ENCODE measurements at regions not wholly inside any gene's neighbourhood (a gene's known extent, or its start where the extent isn't known, plus 50 kb on each side); places are given as distances from the start of the nearest gene placed in this dataset.

DNA sequence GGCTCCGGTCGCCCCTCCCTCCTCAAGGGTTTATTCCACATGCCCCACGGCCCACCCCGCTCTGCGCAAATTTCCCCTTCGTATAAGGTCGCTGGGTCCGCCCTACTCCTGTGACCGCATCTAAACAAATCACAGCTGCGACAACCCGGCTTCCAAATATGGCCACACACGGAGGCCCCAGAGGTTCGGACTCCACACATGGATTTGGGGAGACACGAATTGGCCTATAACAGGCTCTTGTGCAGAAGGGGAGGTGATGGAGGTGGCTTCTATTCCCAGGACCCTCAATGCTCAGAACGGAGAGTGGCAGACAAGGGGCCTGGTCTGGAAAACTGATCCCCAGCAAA is 90.1 kb downstream of the FOXL3 start:
- H3K36me3 ChIP-seq (ENCODE audit: control insufficient read depth in 1 of 2, insufficient read depth in 2 of 2, low read length in 2 of 2), result no peaks in the 10 kb centered on the region
- peaks cover 6 to 20% of the 10 kb centered on the region in 2 donors for H3K9me3 ChIP-seq (ENCODE audit: control insufficient read depth in 1 of 2, low read length in 2 of 2)
- H3K4me3 ChIP-seq (ENCODE audit: low read depth in 1 of 2, low read length in 2 of 2), result peak overlapping the region in 1 of 2 donors; percentile 52
- H3K4me1 ChIP-seq (ENCODE audit: control insufficient read depth in 1 of 2, insufficient read depth in 2 of 2, low read length in 2 of 2), result peaks cover 0 to 22% of the 10 kb centered on the region in 2 donors
- no peak overlapping the region for H3K27ac ChIP-seq (ENCODE audit: low read length)
- no peaks in the 10 kb centered on the region for H3K27me3 ChIP-seq (ENCODE audit: low read depth, low read length)

DNA sequence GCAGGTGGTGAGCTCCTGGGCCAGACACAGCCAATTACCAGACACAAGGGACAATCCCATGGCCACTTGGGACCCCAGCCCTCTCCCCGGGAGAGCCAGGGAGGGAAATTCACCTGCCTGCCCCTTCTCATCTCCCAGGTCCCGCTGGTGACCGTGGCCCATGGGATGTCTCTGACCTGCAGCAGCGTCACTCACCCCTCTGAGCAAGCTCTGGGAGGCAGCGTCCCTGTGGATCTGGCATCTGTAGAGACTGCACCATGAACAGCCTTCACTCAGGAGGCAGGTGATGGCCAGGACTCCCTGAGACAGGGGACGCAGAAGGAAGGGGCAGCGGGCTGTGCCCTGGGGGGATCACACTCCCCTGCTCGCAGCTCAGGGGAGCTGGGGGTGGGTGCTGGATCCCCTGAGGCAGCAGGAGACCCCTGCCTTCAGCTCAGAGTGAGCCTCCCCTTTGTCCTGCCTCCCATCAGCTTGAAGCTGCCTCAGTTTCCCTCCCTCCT is 90.8 kb downstream of the FOXL3 start:
- Histone ChIP-seq H3K36me3 (ENCODE audit: control insufficient read depth in 1 of 2, insufficient read depth in 2 of 2, low read length in 2 of 2) (no peaks in the 10 kb centered on the region), H3K9me3 (ENCODE audit: control insufficient read depth in 1 of 2, low read length in 2 of 2) (peaks cover 6 to 25% of the 10 kb centered on the region in 2 donors), H3K4me1 (ENCODE audit: control insufficient read depth in 1 of 2, insufficient read depth in 2 of 2, low read length in 2 of 2) (peaks cover 0 to 22% of the 10 kb centered on the region in 2 donors), H3K27ac (ENCODE audit: low read length) (no peak overlapping the region), H3K27me3 (ENCODE audit: low read depth, low read length) (no peaks in the 10 kb centered on the region), H3K4me3 (ENCODE audit: low read depth in 1 of 2, low read length in 2 of 2) (no peak overlapping the region)

DNA sequence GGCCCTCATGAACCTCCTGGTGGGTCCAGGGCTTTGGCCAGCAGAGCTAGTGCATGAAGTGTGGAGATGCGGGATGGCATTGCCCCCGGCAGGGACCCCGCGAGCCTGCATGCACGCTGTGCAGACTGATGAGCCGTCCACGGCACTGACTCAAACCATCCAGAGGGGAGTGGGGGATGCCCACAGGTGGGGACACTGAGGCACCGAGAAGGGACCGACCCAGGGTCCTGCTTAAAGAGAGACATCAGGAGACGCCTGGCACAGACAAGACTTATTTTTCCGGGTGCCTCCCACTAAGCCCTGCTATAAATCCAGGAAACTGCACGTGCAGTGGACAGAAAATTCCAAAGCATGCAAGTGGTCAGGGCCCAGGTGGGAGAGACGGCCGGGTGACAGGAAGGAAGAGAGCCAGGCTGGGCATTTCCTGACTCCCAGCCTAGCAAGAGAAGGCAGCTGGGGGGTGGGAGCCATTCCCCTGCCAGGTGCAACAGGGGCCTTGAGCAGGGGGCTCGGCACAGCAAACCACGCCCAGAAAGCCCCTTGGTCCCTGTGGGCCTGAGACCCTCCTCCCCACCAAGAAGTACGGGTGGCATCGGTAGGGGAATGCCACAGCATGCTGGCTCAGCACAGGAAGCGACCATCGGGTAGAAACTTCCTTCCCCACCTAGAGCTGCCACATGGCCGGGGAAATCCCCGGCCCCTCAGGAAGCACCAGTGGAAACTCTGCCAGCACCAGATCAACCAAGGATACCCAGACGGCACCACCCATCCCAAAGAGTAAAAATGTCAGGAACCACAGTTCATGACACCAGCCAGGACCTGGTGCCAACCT is 91.5 kb downstream of the FOXL3 start:
- H3K9me3 ChIP-seq (ENCODE audit: control insufficient read depth in 1 of 2, low read length in 2 of 2), result peaks cover 6 to 27% of the 10 kb centered on the region in 2 donors
- no peak overlapping the region for H3K4me3 ChIP-seq (ENCODE audit: low read depth in 1 of 2, low read length in 2 of 2)
- H3K4me1 ChIP-seq (ENCODE audit: control insufficient read depth in 1 of 2, insufficient read depth in 2 of 2, low read length in 2 of 2), result peaks cover 0 to 22% of the 10 kb centered on the region in 2 donors
- H3K27me3 ChIP-seq (ENCODE audit: low read depth, low read length), result no peaks in the 10 kb centered on the region
- no peaks in the 10 kb centered on the region for H3K36me3 ChIP-seq (ENCODE audit: control insufficient read depth in 1 of 2, insufficient read depth in 2 of 2, low read length in 2 of 2)
- H3K27ac ChIP-seq (ENCODE audit: low read length), result no peak overlapping the region

DNA sequence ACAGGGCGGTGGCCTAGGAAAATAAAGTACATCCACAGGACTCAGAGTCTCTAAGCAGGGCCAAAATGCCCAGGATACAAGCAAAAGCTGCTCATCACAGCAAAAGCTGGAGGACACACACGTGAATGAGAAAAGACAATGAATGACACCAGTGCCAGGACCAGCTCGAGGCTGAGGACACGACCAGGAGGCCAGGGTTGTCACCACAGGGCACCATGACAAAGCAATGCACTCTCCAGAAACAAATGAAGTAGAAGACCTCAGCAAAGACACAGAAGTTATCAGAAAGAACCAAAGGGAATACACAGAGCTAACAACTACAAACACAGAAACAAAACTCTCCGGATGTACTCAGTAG is 92.1 kb downstream of the FOXL3 start:
- Histone ChIP-seq H3K4me1 (ENCODE audit: control insufficient read depth in 1 of 2, insufficient read depth in 2 of 2, low read length in 2 of 2) (peaks cover 0 to 22% of the 10 kb centered on the region in 2 donors), H3K36me3 (ENCODE audit: control insufficient read depth in 1 of 2, insufficient read depth in 2 of 2, low read length in 2 of 2) (no peaks in the 10 kb centered on the region), H3K4me3 (ENCODE audit: low read depth in 1 of 2, low read length in 2 of 2) (no peak overlapping the region), H3K9me3 (ENCODE audit: control insufficient read depth in 1 of 2, low read length in 2 of 2) (peaks cover 6 to 27% of the 10 kb centered on the region in 2 donors), H3K27ac (ENCODE audit: low read length) (no peak overlapping the region), H3K27me3 (ENCODE audit: low read depth, low read length) (no peaks in the 10 kb centered on the region)

DNA sequence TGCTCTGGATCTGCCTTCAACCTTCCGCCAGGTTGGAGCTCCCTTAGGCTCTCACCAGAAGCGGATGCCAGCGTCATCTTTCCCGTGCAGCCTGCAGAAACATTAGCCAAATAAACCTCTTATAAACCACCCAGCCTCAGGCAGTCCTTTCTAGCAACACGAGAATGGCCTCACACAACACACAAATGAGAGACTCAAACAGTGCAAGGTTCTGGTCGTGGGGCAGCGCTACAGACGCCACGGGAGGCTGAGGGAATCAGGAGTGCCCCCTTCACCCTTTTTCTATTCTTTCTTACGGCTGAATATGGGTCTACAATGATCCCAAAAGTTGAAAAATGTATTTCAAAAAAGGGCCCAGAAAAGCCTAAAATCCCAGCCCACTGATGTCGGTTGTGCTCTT is 96.4 kb downstream of the FOXL3 start:
- peaks cover 6 to 27% of the 10 kb centered on the region in 2 donors for H3K9me3 ChIP-seq (ENCODE audit: control insufficient read depth in 1 of 2, low read length in 2 of 2)
- H3K4me1 ChIP-seq (ENCODE audit: control insufficient read depth in 1 of 2, insufficient read depth in 2 of 2, low read length in 2 of 2), result peaks cover 0 to 3% of the 10 kb centered on the region in 2 donors
- H3K36me3 ChIP-seq (ENCODE audit: control insufficient read depth in 1 of 2, insufficient read depth in 2 of 2, low read length in 2 of 2), result no peaks in the 10 kb centered on the region

DNA sequence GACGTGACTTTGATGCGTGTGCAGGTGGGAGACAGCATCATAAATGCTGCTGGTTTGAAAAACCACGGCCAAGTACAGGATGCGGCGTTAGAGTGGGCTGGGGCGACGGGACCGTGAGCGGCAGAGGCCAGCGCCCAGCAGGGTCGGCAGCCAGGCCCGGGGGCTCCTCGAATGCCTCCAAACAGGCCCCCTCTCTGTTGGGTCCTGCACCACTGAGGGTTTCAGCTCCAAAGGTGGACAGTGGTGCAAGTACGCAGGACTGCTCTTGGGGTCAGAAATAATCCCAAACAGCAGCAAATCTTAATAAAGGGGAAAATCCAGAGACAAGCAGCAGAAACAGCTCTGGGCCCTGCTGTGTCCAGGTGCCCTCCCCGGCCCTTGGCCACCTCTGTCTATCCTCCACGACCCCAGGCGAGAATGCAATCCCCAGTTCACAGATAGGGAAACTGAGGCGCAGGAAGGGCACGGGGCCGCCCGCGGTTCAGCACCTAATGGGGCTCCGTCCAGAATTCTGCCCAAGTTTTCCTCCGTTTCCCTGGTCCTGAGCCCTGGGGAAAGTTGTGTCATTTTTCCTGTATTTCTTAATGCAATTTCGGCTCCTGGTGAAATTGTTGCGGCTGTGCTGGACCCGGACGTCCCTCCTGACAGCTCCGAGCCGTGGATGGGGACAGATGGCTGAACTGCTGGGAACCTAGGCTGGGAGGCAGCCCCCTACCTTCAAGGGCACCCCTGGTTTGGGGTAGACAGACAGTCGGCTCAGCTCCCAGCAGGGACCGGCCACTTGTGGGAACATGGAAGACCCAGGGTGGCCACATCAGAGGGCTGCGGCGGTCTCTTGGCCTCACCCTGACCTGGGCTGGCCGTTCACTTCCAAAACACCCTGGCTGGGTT is 97.4 kb downstream of the FOXL3 start:
- no peaks in the 10 kb centered on the region for H3K27me3 ChIP-seq (ENCODE audit: low read depth, low read length)
- no peak overlapping the region for H3K4me3 ChIP-seq (ENCODE audit: low read depth in 1 of 2, low read length in 2 of 2)
- no peaks in the 10 kb centered on the region for H3K4me1 ChIP-seq (ENCODE audit: control insufficient read depth in 1 of 2, insufficient read depth in 2 of 2, low read length in 2 of 2)
- no peaks in the 10 kb centered on the region for H3K36me3 ChIP-seq (ENCODE audit: control insufficient read depth in 1 of 2, insufficient read depth in 2 of 2, low read length in 2 of 2)
- H3K27ac ChIP-seq (ENCODE audit: low read length), result no peak overlapping the region
- peaks cover 6 to 24% of the 10 kb centered on the region in 2 donors for H3K9me3 ChIP-seq (ENCODE audit: control insufficient read depth in 1 of 2, low read length in 2 of 2)

More for the DNA sequence above, 96.4 kb downstream of the FOXL3 start:
- Histone ChIP-seq H3K27ac (ENCODE audit: low read length) (no peak overlapping the region), H3K27me3 (ENCODE audit: low read depth, low read length) (no peaks in the 10 kb centered on the region), H3K4me3 (ENCODE audit: low read depth in 1 of 2, low read length in 2 of 2) (no peak overlapping the region)

DNA sequence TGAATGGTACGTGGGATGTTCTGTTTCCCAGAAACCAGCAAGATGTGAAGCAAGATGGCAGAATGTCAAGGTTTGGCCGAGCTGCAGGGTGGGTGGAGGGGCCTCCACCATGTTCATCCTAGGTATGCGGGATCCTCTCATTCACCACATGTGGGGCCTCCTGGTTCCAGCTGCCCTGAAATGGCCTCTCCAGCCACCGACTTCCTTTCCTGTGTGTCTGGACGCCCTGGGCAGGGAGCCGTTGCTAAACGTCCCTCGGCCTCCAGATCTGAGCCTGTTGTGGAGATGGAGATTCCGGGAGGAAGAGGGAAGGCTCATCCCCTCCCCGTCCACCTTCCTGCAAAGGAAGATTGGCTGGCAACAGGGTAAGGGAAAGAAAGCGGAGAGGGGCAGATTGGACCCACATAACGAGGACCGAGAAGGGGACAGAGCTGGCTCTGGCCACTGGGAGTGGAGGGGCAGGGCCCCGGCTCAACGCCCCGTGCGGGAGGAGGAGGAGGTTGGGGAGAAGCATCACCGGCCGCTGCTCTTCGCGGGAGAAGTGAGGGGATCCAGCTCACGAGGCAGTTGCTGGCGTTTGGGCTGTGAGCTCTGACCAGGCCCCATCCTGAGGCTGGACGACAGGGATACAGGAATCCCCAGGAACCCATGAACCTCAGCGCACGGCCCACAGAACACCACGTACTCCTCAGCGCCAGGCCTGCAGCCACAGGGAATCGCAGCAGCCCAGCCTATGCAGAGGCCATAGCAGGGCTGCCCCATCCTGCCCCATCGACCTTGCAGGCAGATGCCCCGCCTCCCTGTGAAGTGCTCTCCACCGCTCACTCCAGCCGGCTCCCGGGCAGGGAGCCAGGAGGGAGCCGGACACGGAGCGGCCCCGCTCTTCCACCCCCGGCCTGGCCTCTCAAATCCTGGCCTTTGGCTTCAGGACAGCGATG is 98.3 kb downstream of the FOXL3 start:
- no peak overlapping the region for H3K27ac ChIP-seq (ENCODE audit: low read length)
- H3K36me3 ChIP-seq (ENCODE audit: control insufficient read depth in 1 of 2, insufficient read depth in 2 of 2, low read length in 2 of 2), result no peaks in the 10 kb centered on the region
- peaks cover 6 to 23% of the 10 kb centered on the region in 2 donors for H3K9me3 ChIP-seq (ENCODE audit: control insufficient read depth in 1 of 2, low read length in 2 of 2)
- no peaks in the 10 kb centered on the region for H3K4me1 ChIP-seq (ENCODE audit: control insufficient read depth in 1 of 2, insufficient read depth in 2 of 2, low read length in 2 of 2)
- no peaks in the 10 kb centered on the region for H3K27me3 ChIP-seq (ENCODE audit: low read depth, low read length)
- H3K4me3 ChIP-seq (ENCODE audit: low read depth in 1 of 2, low read length in 2 of 2), result no peak overlapping the region

DNA sequence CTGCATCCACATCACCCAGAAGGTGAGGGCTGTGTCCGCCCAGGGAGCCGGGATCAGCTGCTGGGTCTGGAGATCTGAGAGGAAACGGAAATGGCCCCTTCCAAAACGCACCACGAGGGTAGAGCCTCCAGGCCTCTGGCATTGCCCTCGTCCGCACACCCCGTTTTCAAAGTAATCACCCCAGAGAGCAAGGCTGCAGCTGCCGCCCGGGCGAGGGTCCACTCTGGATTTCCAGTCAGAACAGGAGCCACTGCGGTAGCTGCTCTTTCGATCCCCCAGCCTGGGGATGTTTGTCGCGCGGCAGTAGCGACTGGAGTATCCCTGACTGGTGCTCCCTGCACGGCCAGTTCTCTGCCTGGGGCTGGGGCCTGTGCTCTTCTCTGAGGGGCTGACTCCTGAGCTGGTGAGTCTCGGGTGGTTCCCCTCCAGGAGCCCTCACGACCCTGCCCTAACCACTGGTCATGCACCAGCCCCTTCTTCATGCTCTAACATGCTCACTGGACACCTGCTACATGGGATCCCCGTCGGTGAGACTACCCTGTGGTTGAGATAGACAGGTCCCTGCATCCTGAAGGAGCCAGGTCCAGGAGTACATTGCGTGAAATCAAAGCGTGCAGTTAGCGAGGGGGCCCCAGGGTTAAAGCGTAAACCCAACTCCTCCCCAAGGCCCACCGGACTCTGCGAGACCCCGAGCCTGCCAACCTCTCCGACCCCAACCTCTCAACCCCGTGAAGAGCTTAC is 99.2 kb downstream of the FOXL3 start:
- Histone ChIP-seq H3K27me3 (ENCODE audit: low read depth, low read length) (no peaks in the 10 kb centered on the region), H3K36me3 (ENCODE audit: control insufficient read depth in 1 of 2, insufficient read depth in 2 of 2, low read length in 2 of 2) (no peaks in the 10 kb centered on the region), H3K9me3 (ENCODE audit: control insufficient read depth in 1 of 2, low read length in 2 of 2) (peaks cover 1 to 16% of the 10 kb centered on the region in 2 donors), H3K4me3 (ENCODE audit: low read depth in 1 of 2, low read length in 2 of 2) (no peak overlapping the region), H3K27ac (ENCODE audit: low read length) (no peak overlapping the region), H3K4me1 (ENCODE audit: control insufficient read depth in 1 of 2, insufficient read depth in 2 of 2, low read length in 2 of 2) (no peaks in the 10 kb centered on the region)

DNA sequence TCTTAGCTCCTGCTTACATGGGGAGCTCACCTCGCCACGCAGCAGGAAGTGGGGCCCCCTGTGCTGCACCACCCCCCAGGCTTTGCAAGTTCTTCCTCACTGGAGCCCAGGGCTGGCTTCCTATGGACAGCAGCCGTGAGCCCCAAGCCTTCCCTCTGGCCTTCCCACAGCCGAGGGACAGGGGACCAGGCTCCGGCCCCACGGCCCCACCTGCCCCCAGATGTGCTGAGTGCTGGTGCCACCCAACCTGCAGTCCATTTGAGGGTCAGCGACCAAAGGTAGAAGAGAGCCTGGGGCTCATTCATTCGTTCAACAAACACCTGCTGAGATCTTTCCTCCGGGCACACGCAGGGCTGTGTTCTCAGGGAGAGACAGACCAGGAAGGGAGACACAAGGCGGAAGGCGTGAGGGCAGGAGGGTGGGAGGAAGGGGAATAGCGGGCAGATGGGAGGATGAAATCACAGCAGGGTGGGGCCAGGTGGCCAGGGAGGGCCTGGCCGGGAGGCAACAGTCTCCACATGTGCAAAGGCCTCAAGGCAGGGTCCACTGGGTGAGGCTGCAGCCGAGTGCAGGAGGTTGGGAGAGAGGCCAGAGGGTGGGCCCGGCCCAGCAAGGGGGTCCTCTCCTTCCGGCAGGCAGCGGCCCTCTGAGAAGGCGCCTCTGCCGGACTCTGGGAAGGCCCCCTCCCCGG is 100.1 kb downstream of the FOXL3 start:
- Histone ChIP-seq H3K4me1 (ENCODE audit: control insufficient read depth in 1 of 2, insufficient read depth in 2 of 2, low read length in 2 of 2) (no peaks in the 10 kb centered on the region), H3K27me3 (ENCODE audit: low read depth, low read length) (no peaks in the 10 kb centered on the region), H3K27ac (ENCODE audit: low read length) (no peak overlapping the region), H3K36me3 (ENCODE audit: control insufficient read depth in 1 of 2, insufficient read depth in 2 of 2, low read length in 2 of 2) (no peaks in the 10 kb centered on the region), H3K9me3 (ENCODE audit: control insufficient read depth in 1 of 2, low read length in 2 of 2) (peaks cover 0 to 7% of the 10 kb centered on the region in 2 donors), H3K4me3 (ENCODE audit: low read depth in 1 of 2, low read length in 2 of 2) (no peak overlapping the region)
